ENCODE measurements at regions not wholly inside any gene's neighbourhood (a gene's known extent, or its start where the extent isn't known, plus 50 kb on each side); places are given as distances from the start of the nearest gene placed in this dataset.
A peak's percentile ranks its signal among the peaks of the same experiment; 100 is the strongest.
"Not testable (repeated sequence)": the region's sequence is repeated elsewhere in the genome, so short reads cannot be mapped to it uniquely, and the experiment has no call there.

GRCh38 chr7:15143936-15144335, 241.4 kb upstream of the DGKB start:
- H3K27ac ChIP-seq (ENCODE audit: low read depth, low read length, severe bottlenecking): no peak overlapping the region
- no peak overlapping the region for H3K4me3 ChIP-seq (ENCODE audit: extremely low read depth, insufficient read depth, low read length, poor library complexity, severe bottlenecking)
- H3K4me1 ChIP-seq (ENCODE audit: control insufficient read depth, insufficient read depth, low read length, poor library complexity, severe bottlenecking): no peaks in the 10 kb centered on the region
- no peaks in the 10 kb centered on the region for H3K36me3 ChIP-seq (ENCODE audit: control insufficient read depth, insufficient read depth, low read length)
- peaks cover 5% of the 10 kb centered on the region for H3K9me3 ChIP-seq (ENCODE audit: control insufficient read depth, low read length)

DNA sequence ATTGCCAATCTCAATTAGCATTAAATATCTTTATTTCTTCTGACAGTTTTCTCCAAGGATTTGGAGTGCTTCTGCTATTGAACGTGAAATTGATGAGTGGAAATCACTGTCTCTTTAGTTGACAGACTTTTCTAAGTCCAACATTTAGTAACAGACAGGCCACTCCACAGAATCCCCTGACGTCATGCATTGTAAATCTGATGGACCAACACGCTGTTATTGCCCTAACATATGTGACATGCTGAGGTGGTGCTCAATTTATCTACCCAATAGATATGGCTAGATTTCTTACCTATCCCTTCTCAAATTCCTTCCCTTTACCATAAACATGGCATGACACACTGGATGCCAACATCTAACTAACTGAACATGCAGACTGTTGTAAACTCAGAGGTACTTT, 240.6 kb upstream of the DGKB start:
- Histone ChIP-seq H3K9me3 (ENCODE audit: control insufficient read depth, low read length) (no peaks in the 10 kb centered on the region), H3K36me3 (ENCODE audit: control insufficient read depth, insufficient read depth, low read length) (no peaks in the 10 kb centered on the region), H3K27ac (ENCODE audit: low read depth, low read length, severe bottlenecking) (no peak overlapping the region), H3K4me3 (ENCODE audit: extremely low read depth, insufficient read depth, low read length, poor library complexity, severe bottlenecking) (no peak overlapping the region), H3K4me1 (ENCODE audit: control insufficient read depth, insufficient read depth, low read length, poor library complexity, severe bottlenecking) (no peaks in the 10 kb centered on the region)
- WGBS, 2 experiments (ENCODE audit: insufficient coverage in 2 of 2): 82 to 93% methylated on average over 2 of the region's 3 CpGs

- H3K27ac ChIP-seq (ENCODE audit: low read depth, low read length, severe bottlenecking): no peak overlapping the region
- no peaks in the 10 kb centered on the region for H3K4me1 ChIP-seq (ENCODE audit: control insufficient read depth, insufficient read depth, low read length, poor library complexity, severe bottlenecking)
- no peak overlapping the region for H3K4me3 ChIP-seq (ENCODE audit: extremely low read depth, insufficient read depth, low read length, poor library complexity, severe bottlenecking)
- WGBS, 2 experiments (ENCODE audit: insufficient coverage in 2 of 2): no CpG with 5 or more reads among the region's 2 CpGs
- no peaks in the 10 kb centered on the region for H3K36me3 ChIP-seq (ENCODE audit: control insufficient read depth, insufficient read depth, low read length)
- H3K9me3 ChIP-seq (ENCODE audit: control insufficient read depth, low read length): no peaks in the 10 kb centered on the region
These were observed 237.9 kb upstream of the DGKB start for GRCh38 chr7:15140431-15140830.

DNA sequence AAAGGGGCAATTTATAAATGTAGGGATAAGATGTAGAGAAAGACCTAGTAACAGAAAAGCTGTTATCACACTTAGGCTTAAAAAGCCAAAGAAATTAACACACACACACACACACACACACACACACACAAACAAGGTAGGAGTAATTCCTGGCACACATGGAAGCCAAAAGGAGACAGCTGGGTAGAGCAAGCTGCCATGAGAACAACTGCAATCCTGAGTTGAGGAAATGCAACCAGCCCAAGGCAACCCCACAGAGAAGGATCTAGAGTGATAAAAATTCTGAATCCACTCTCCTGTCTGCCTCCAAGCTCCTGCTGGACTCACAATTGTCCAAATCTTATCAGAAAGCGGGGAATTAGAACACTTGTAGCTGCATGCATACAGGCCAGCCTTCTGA, 229.1 kb upstream of the DGKB start:
- 86% methylated on average over 1 of the region's 1 CpG; no CpG with 5 or more reads in 1 of the 2 experiments for WGBS, 2 experiments (ENCODE audit: insufficient coverage in 2 of 2)
- Histone ChIP-seq H3K36me3 (ENCODE audit: control insufficient read depth, insufficient read depth, low read length) (no peaks in the 10 kb centered on the region), H3K27ac (ENCODE audit: low read depth, low read length, severe bottlenecking) (peak overlapping the region; percentile 83)

GRCh38 chr7:15130666-15131541, 228.4 kb upstream of the DGKB start:
- Histone ChIP-seq H3K36me3 (ENCODE audit: control insufficient read depth, insufficient read depth, low read length) (no peaks in the 10 kb centered on the region), H3K4me1 (ENCODE audit: control insufficient read depth, insufficient read depth, low read length, poor library complexity, severe bottlenecking) (peaks cover 22% of the 10 kb centered on the region), H3K27ac (ENCODE audit: low read depth, low read length, severe bottlenecking) (peak overlapping the region; percentile 83), H3K9me3 (ENCODE audit: control insufficient read depth, low read length) (no peaks in the 10 kb centered on the region), H3K4me3 (ENCODE audit: extremely low read depth, insufficient read depth, low read length, poor library complexity, severe bottlenecking) (no peak overlapping the region)
- WGBS, 2 experiments (ENCODE audit: insufficient coverage in 2 of 2): no CpG with 5 or more reads among the region's 4 CpGs

More for the DNA sequence above, 229.1 kb upstream of the DGKB start:
- H3K9me3 ChIP-seq (ENCODE audit: control insufficient read depth, low read length): no peaks in the 10 kb centered on the region
- no peak overlapping the region for H3K4me3 ChIP-seq (ENCODE audit: extremely low read depth, insufficient read depth, low read length, poor library complexity, severe bottlenecking)
- H3K4me1 ChIP-seq (ENCODE audit: control insufficient read depth, insufficient read depth, low read length, poor library complexity, severe bottlenecking): peaks cover 22% of the 10 kb centered on the region

GRCh38 chr7:15128716-15129115, 226.2 kb upstream of the DGKB start:
- Histone ChIP-seq H3K9me3 (ENCODE audit: control insufficient read depth, low read length) (no peaks in the 10 kb centered on the region), H3K4me1 (ENCODE audit: control insufficient read depth, insufficient read depth, low read length, poor library complexity, severe bottlenecking) (peaks cover 30% of the 10 kb centered on the region), H3K36me3 (ENCODE audit: control insufficient read depth, insufficient read depth, low read length) (no peaks in the 10 kb centered on the region), H3K4me3 (ENCODE audit: extremely low read depth, insufficient read depth, low read length, poor library complexity, severe bottlenecking) (no peak overlapping the region), H3K27ac (ENCODE audit: low read depth, low read length, severe bottlenecking) (no peak overlapping the region)
- 67 to 96% methylated on average over 1 to 2 of the region's 2 CpGs for WGBS, 2 experiments (ENCODE audit: insufficient coverage in 2 of 2)

GRCh38 chr7:15126653-15127052, 224.1 kb upstream of the DGKB start:
- not testable (repeated sequence) for H3K36me3 ChIP-seq (ENCODE audit: control insufficient read depth, insufficient read depth, low read length); H3K9me3 ChIP-seq (ENCODE audit: control insufficient read depth, low read length); H3K4me3 ChIP-seq (ENCODE audit: extremely low read depth, insufficient read depth, low read length, poor library complexity, severe bottlenecking)
- Histone ChIP-seq H3K27ac (ENCODE audit: low read depth, low read length, severe bottlenecking) (peak overlapping the region; percentile 86), H3K4me1 (ENCODE audit: control insufficient read depth, insufficient read depth, low read length, poor library complexity, severe bottlenecking) (peaks cover 27% of the 10 kb centered on the region)
- 25 to 45% methylated on average over 1 of the region's 1 CpG for WGBS, 2 experiments (ENCODE audit: insufficient coverage in 2 of 2)

- 80 to 86% methylated on average over 1 of the region's 3 CpGs for WGBS, 2 experiments (ENCODE audit: insufficient coverage in 2 of 2)
These were observed 221.3 kb upstream of the DGKB start for GRCh38 chr7:15123901-15124300.

DNA sequence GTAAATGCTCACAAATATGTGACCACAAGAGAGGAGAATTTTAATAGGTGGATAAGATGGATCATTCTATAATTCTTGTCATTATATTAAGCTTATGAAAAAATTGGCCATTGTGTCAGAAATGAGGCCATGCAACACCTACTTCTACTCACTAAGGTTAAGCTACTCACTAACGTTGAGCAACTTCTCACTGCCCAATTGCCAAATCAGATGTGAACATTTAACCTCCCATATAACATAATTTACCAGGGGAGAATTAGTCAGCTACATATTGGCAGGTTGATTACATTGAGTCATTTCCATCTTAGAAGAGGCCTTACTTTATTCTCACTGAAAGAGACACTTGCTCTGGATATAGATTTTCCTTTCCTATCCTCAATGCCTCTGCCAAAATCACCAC, 211.2 kb upstream of the DGKB start:
- Histone ChIP-seq H3K9me3 (ENCODE audit: control insufficient read depth, low read length) (peaks cover 5% of the 10 kb centered on the region), H3K27ac (ENCODE audit: low read depth, low read length, severe bottlenecking) (no peak overlapping the region)

More at GRCh38 chr7:15123901-15124300, 221.3 kb upstream of the DGKB start:
- no peak overlapping the region for H3K4me3 ChIP-seq (ENCODE audit: extremely low read depth, insufficient read depth, low read length, poor library complexity, severe bottlenecking)
- no peak overlapping the region for H3K27ac ChIP-seq (ENCODE audit: low read depth, low read length, severe bottlenecking)
- no peaks in the 10 kb centered on the region for H3K9me3 ChIP-seq (ENCODE audit: control insufficient read depth, low read length)
- H3K4me1 ChIP-seq (ENCODE audit: control insufficient read depth, insufficient read depth, low read length, poor library complexity, severe bottlenecking): peaks cover 13% of the 10 kb centered on the region
- no peaks in the 10 kb centered on the region for H3K36me3 ChIP-seq (ENCODE audit: control insufficient read depth, insufficient read depth, low read length)

GRCh38 chr7:15105711-15106110, 203.2 kb upstream of the DGKB start:
- Histone ChIP-seq H3K9me3 (ENCODE audit: control insufficient read depth, low read length) (no peaks in the 10 kb centered on the region), H3K27ac (ENCODE audit: low read depth, low read length, severe bottlenecking) (no peak overlapping the region), H3K36me3 (ENCODE audit: control insufficient read depth, insufficient read depth, low read length) (no peaks in the 10 kb centered on the region), H3K4me1 (ENCODE audit: control insufficient read depth, insufficient read depth, low read length, poor library complexity, severe bottlenecking) (no peaks in the 10 kb centered on the region), H3K4me3 (ENCODE audit: extremely low read depth, insufficient read depth, low read length, poor library complexity, severe bottlenecking) (no peak overlapping the region)
- WGBS, 2 experiments (ENCODE audit: insufficient coverage in 2 of 2): no CpG with 5 or more reads among the region's 3 CpGs

More for the DNA sequence above, 211.2 kb upstream of the DGKB start:
- H3K4me3 ChIP-seq (ENCODE audit: extremely low read depth, insufficient read depth, low read length, poor library complexity, severe bottlenecking): no peak overlapping the region
- no peaks in the 10 kb centered on the region for H3K36me3 ChIP-seq (ENCODE audit: control insufficient read depth, insufficient read depth, low read length)
- H3K4me1 ChIP-seq (ENCODE audit: control insufficient read depth, insufficient read depth, low read length, poor library complexity, severe bottlenecking): no peaks in the 10 kb centered on the region
- WGBS, 2 experiments (ENCODE audit: insufficient coverage in 2 of 2): 100% methylated on average over 1 of the region's 1 CpG; no CpG with 5 or more reads in 1 of the 2 experiments

GRCh38 chr7:15104411-15105092, 202.0 kb upstream of the DGKB start:
- WGBS, 2 experiments (ENCODE audit: insufficient coverage in 2 of 2): 64 to 100% methylated on average over 1 of the region's 1 CpG
- Histone ChIP-seq H3K4me1 (ENCODE audit: control insufficient read depth, insufficient read depth, low read length, poor library complexity, severe bottlenecking) (no peaks in the 10 kb centered on the region), H3K27ac (ENCODE audit: low read depth, low read length, severe bottlenecking) (no peak overlapping the region), H3K36me3 (ENCODE audit: control insufficient read depth, insufficient read depth, low read length) (no peaks in the 10 kb centered on the region), H3K4me3 (ENCODE audit: extremely low read depth, insufficient read depth, low read length, poor library complexity, severe bottlenecking) (no peak overlapping the region), H3K9me3 (ENCODE audit: control insufficient read depth, low read length) (no peaks in the 10 kb centered on the region)
